ENCODE measurements at regions not wholly inside any gene's neighbourhood (a gene's known extent, or its start where the extent isn't known, plus 50 kb on each side); places are given as distances from the start of the nearest gene placed in this dataset.

- TF ChIP-seq CTCF (IDR thresholded peaks at IDR 0.05; ENCODE audit: extremely low read depth in 1 of 2, insufficient read depth in 1 of 2, low read depth in 1 of 2, low read length in 2 of 2) (no peak), EZH2 (IDR thresholded peaks at IDR 0.05; ENCODE audit: borderline replicate concordance, low read depth, low read length, severe bottlenecking) (no peak)
- TF ChIP-seq, protein P1, sequence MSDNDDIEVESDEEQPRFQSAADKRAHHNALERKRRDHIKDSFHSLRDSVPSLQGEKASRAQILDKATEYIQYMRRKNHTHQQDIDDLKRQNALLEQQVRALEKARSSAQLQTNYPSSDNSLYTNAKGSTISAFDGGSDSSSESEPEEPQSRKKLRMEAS (IDR thresholded peaks at IDR 0.05; ENCODE audit: insufficient read depth, insufficient read length), result no peak
Observed at GRCh38 chr2:196384729-196385128, 213.4 kb upstream of the STK17B start.

Measured in endothelial cell of umbilical vein (primary cell).